Testis (tissue), 2 donors: ENCODE measurements at regions not wholly inside any gene's neighbourhood (a gene's known extent, or its start where the extent isn't known, plus 50 kb on each side); places are given as distances from the start of the nearest gene placed in this dataset.

Experiments used
- DNase-seq: peaks from one replicate; pipeline ENCODE4 v3.0.0-alpha.2; 2019
- H3K27ac ChIP-seq, 2 donors: fragments of 200-600 bp; sonication (generic); one replicate each; pipeline ENCODE4 v1.5.1; 2019
- H3K27me3 ChIP-seq: fragments of 200-600 bp; sonication (generic); one replicate; pipeline ENCODE4 v1.5.1; 2019
- H3K36me3 ChIP-seq: fragments of 200-600 bp; sonication (generic); one replicate; pipeline ENCODE4 v1.5.1; 2017; ENCODE audit warnings: low read depth; ENCODE audit errors: missing control alignments
- H3K4me1 ChIP-seq: fragments of 200-600 bp; sonication (generic); one replicate; pipeline ENCODE4 v1.5.1; 2019
- H3K4me3 ChIP-seq, 2 donors: fragments of 200-600 bp; sonication (generic); one replicate each; pipeline ENCODE4 v1.5.1; 2017 to 2019
- H3K9me3 ChIP-seq: fragments of 200-600 bp; sonication (generic); one replicate; pipeline ENCODE4 v1.5.1; 2017
- POLR2A ChIP-seq: fragments of 450-650 bp; IDR thresholded peaks from one replicate; pipeline ENCODE4 v1.6.1; 2017; ENCODE audit warnings: antibody characterized with exemption, mild to moderate bottlenecking, moderate library complexity
- WGBS, 2 donors: methylation state at CpG; one replicate each; pipeline ENCODE4 v1.1.5; 2018; 5-methylcytosine and 5-hydroxymethylcytosine counted together
- intact Hi-C: fragments of 100-400 bp; cut with DNase I; formaldehyde crosslinking; loops from one replicate; pipeline ENCODE4 v1.15.1; 2023; ENCODE audit warnings: low total_unique reads
- TF ChIP-seq, protein P1 (sequence below), 3 experiments: fragments of 450-650 bp in 2 of 3; fragments of 200-600 bp in 1 of 3; sonication (generic) in 1 of 3; IDR thresholded peaks; one replicate each; pipeline ENCODE4 v1.5.1; 2016 to 2019; ENCODE audit warnings: antibody characterized with exemption in 3 of 3, mild to moderate bottlenecking in 2 of 3, moderate library complexity in 1 of 3

DNA sequence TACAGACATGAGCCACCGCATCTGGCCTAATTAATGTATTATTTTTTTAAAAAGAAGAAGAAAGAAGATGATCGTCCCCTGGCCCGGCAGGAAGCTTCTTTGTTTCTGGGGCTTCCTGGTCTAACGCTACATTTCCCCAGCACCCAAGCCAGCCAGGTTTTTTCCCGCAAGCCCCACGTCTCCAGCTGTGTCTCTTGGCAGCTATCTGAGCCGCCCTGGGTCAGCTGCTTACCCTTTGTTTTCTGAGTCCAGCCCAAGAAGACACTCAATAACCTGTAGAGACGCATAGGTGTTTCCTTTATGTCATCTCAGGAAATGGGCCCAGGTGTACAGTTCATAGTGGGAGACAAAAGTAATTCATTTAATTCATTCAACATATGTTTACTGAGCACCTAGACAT lies 110.2 kb downstream of the MTPAP start:
- H3K9me3 ChIP-seq: no peaks in the 10 kb centered on the region
- H3K27me3 ChIP-seq: no peaks in the 10 kb centered on the region
- WGBS, 2 donors: 79 to 81% methylated on average over 8 of the region's 8 CpGs
- no peaks in the 10 kb centered on the region for H3K36me3 ChIP-seq
- H3K4me1 ChIP-seq: no peaks in the 10 kb centered on the region
- H3K4me3 ChIP-seq: no peak overlapping the region
- intact Hi-C loops: no loop called here
- TF ChIP-seq POLR2A: no peak
- TF ChIP-seq, protein P1, sequence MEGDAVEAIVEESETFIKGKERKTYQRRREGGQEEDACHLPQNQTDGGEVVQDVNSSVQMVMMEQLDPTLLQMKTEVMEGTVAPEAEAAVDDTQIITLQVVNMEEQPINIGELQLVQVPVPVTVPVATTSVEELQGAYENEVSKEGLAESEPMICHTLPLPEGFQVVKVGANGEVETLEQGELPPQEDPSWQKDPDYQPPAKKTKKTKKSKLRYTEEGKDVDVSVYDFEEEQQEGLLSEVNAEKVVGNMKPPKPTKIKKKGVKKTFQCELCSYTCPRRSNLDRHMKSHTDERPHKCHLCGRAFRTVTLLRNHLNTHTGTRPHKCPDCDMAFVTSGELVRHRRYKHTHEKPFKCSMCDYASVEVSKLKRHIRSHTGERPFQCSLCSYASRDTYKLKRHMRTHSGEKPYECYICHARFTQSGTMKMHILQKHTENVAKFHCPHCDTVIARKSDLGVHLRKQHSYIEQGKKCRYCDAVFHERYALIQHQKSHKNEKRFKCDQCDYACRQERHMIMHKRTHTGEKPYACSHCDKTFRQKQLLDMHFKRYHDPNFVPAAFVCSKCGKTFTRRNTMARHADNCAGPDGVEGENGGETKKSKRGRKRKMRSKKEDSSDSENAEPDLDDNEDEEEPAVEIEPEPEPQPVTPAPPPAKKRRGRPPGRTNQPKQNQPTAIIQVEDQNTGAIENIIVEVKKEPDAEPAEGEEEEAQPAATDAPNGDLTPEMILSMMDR (IDR thresholded peaks at IDR 0.05): no peak
- no peak for DNase-seq
- no peak overlapping the region for H3K27ac ChIP-seq

DNA sequence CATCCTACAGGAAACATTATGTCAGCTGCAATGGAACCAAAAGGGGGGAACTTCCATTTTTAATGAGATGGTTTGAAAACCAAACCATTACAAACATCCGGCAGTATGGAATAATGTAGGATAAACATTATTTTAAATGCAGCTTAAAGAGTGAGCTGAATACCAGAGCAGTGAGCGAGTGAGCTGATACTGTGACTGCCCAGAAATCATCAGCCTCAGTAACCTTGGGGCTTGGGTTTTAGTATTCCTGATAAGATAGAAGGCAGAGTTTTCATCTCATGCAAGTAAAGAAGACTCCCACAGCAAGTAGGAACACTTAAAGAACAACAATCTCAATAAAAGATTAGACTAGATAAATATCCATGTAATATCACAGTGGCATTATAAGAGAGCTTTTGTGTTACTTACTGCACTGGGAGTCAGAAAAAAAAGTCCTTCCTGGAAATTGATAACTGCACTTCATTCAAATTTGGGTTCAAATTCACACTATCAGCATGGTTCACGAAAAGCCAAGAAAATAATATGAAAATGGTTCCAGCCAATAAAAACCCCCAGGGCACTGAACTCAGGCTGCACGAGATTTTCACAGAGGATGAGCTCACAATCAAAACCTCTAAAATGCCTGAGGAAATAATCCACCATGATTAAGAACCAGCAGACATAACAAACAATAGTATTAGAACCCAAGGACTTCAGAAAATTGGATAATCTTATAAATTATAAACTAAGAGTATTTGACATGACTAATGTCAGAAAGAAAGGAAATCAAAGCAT lies 115.7 kb downstream of the MTPAP start:
- Histone ChIP-seq H3K4me3 (no peak overlapping the region), H3K36me3 (no peaks in the 10 kb centered on the region), H3K27me3 (no peaks in the 10 kb centered on the region), H3K4me1 (no peaks in the 10 kb centered on the region), H3K27ac (peak overlapping the region in 1 of 2 donors; percentile 29), H3K9me3 (no peaks in the 10 kb centered on the region)
- DNase-seq: peak; percentile 41
- intact Hi-C loops: no loop called here
- TF ChIP-seq, protein P1 (IDR thresholded peaks at IDR 0.05): no peak
- TF ChIP-seq POLR2A: no peak
- WGBS, 2 donors: 61 to 71% methylated on average over 4 of the region's 4 CpGs

DNA sequence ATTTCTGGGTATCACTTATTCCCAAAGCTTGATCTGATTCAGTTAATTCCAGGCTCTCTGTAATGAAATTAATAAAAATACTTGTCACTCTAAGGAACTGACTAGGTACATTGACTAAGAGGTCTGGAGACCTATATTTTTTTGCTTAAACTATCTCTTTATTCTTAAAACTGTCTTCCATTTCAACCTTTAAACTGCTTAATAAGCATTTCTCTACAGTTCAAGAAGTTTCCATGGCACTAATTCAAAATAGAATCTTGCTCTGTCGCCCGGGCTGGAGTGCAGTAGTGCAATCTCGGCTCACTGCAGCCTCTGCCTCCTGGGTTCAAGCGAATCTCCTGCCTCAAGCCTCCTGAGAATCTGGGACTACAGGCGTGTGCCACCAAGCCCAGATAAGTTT lies 117.4 kb downstream of the MTPAP start:
- intact Hi-C loops: no loop called here
- H3K4me3 ChIP-seq: no peak overlapping the region
- H3K36me3 ChIP-seq: no peaks in the 10 kb centered on the region
- no peak overlapping the region for H3K27ac ChIP-seq
- WGBS, 2 donors: 87 to 88% methylated on average over 5 of the region's 5 CpGs
- DNase-seq: no peak
- no peaks in the 10 kb centered on the region for H3K9me3 ChIP-seq
- no peak for TF ChIP-seq POLR2A
- TF ChIP-seq, protein P1 (IDR thresholded peaks at IDR 0.05): no peak
- H3K27me3 ChIP-seq: no peaks in the 10 kb centered on the region
- H3K4me1 ChIP-seq: no peaks in the 10 kb centered on the region

DNA sequence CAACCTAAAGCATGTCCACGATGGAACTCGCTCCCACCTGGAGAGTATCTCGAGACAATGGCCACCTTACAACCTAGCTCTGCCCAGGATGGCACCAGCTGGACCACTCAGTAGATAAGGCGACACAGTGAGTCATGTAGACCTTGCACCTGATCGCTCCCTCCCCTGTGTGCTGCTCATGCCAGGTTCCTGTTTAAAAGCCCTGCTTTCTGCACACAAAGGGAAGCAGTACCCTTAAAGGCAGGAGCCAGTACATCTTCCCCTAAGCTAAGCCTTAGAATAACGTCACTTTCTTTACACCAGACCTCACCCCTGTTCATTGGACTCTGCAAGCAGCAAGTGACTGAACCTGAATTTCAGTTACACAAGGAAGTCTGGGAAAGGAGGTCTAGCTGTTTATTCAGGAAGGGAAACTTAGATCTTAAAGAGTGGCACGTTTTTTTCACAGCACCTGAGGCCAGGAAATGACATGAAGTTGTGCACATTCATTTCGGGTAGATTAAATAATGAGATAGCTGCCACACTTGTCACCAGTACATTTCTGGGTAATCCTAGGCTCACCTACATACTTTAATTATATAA lies 117.9 kb downstream of the MTPAP start:
- intact Hi-C loops: no loop called here
- TF ChIP-seq, protein P1 (IDR thresholded peaks at IDR 0.05): no peak
- TF ChIP-seq POLR2A: no peak
- Histone ChIP-seq H3K27me3 (no peaks in the 10 kb centered on the region), H3K36me3 (no peaks in the 10 kb centered on the region), H3K4me1 (no peaks in the 10 kb centered on the region), H3K27ac (no peak overlapping the region), H3K9me3 (no peaks in the 10 kb centered on the region), H3K4me3 (no peak overlapping the region)
- no peak for DNase-seq
- 70 to 73% methylated on average over 8 of the region's 8 CpGs for WGBS, 2 donors

DNA sequence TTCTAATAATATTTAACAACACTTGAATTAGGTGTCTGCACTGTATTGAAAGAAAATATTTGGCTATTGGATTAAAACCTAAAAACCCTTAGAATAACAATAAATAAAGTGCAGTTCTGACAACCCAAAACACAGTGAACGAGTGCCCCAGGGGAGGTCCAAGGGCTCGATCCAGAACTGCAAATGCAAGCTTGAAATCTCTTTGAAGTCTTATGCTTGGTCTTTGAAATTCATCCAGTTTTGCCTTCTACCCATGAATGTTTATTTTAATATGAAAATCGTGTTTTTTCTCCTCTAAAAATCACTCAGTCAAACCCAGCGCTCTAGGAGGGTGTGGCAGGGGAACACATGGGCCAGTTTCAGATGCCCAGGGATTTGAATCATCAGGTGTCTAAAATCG lies 119.5 kb downstream of the MTPAP start:
- Histone ChIP-seq H3K4me1 (no peaks in the 10 kb centered on the region), H3K27ac (no peak overlapping the region), H3K36me3 (no peaks in the 10 kb centered on the region), H3K4me3 (no peak overlapping the region), H3K9me3 (no peaks in the 10 kb centered on the region), H3K27me3 (no peaks in the 10 kb centered on the region)
- intact Hi-C loops: no loop called here
- WGBS, 2 donors: 82 to 85% methylated on average over 5 of the region's 5 CpGs
- no peak for TF ChIP-seq POLR2A
- TF ChIP-seq, protein P1 (IDR thresholded peaks at IDR 0.05): no peak
- DNase-seq: no peak
